Dendritic cell treated with granulocyte-macrophage colony-stimulating factor and Interleukin-4, amounts not matched to agents 40 ng/mL and 50 ng/mL, for 4 days (primary cell): ENCODE measurements at regions not wholly inside any gene's neighbourhood (a gene's known extent, or its start where the extent isn't known, plus 50 kb on each side); places are given as distances from the start of the nearest gene placed in this dataset.

Experiments used
- H3K27ac Mint-ChIP-seq: one replicate; pipeline ENCODE4 v1.8.0; 2022; ENCODE audit warnings: mild to moderate bottlenecking, mixed read lengths
- H3K27me3 Mint-ChIP-seq: one replicate; pipeline ENCODE4 v1.8.0; 2022; ENCODE audit warnings: mild to moderate bottlenecking, mixed read lengths
- H3K36me3 Mint-ChIP-seq: one replicate; pipeline ENCODE4 v1.8.0; 2022; ENCODE audit warnings: low read depth, mixed read lengths
- H3K4me1 Mint-ChIP-seq: one replicate; pipeline ENCODE4 v1.8.0; 2022; ENCODE audit warnings: low read depth, mixed read lengths
- H3K4me3 Mint-ChIP-seq: one replicate; pipeline ENCODE4 v1.8.0; 2022; ENCODE audit warnings: mild to moderate bottlenecking, moderate library complexity, mixed read lengths
- H3K9me3 Mint-ChIP-seq: one replicate; pipeline ENCODE4 v1.8.0; 2022; ENCODE audit warnings: mixed read lengths
- intact Hi-C: fragments of 100-400 bp; cut with micrococcal nuclease; formaldehyde crosslinking; loops from one replicate; pipeline ENCODE4 v1.15.0; 2022

DNA sequence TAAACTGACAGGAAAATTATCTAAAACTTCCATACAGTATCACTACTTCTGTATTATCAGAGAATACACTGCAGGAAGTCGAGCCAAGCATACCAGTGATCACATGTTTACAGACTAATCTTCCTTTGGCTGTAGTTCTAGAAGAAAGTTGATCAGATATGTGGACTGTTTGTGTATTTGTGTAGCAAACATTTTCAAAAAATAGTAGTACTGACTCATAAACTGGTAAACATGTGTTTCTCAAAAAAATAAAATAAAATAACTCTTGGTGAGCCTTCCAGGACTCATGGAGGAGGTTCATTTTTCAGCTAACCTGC lies 148.9 kb upstream of the SLC39A10 start:
- H3K27me3 Mint-ChIP-seq = no peaks in the 10 kb centered on the region
- intact Hi-C loops = no loop called here
- no peaks in the 10 kb centered on the region for H3K36me3 Mint-ChIP-seq
- H3K27ac Mint-ChIP-seq = no peak overlapping the region
- peaks cover 17% of the 10 kb centered on the region for H3K4me1 Mint-ChIP-seq
- H3K4me3 Mint-ChIP-seq = no peak overlapping the region
- peaks cover 9% of the 10 kb centered on the region for H3K9me3 Mint-ChIP-seq

DNA sequence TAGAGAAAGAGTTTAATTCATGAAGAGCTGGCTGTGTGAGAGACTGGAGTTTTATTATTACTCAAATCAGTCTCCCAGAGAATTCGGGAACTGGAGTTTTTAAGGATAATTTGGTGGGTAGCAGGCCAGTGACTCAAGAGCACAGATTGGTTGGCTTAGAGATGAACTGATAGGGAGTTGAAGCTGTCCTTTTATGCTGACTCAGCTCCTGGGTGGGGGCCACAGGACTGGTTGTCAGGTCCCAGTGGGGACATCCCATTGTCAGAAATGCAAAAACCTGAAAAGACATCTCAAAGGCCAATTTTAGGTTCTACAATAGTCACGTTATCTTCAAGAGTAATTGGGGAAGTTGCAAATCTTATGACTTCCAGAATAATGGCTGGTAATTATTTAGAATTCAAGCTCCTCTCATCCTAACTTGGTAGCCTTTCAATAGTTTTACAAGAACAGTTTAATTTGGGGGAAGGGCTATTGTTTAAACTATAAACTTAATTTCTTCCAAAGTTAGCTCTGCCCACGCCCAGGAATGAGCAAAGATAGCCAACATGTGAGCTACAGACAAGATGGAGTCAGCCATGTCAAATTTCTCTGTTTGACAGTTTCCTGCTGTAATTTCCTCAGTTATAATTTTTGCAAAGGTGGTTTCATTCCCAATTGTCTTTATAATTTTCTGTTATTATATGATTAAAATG lies 149.4 kb upstream of the SLC39A10 start:
- H3K4me1 Mint-ChIP-seq = peaks cover 17% of the 10 kb centered on the region
- intact Hi-C loops = no loop called here
- H3K36me3 Mint-ChIP-seq = no peaks in the 10 kb centered on the region
- peaks cover 9% of the 10 kb centered on the region for H3K9me3 Mint-ChIP-seq
- no peaks in the 10 kb centered on the region for H3K27me3 Mint-ChIP-seq
- no peak overlapping the region for H3K4me3 Mint-ChIP-seq
- H3K27ac Mint-ChIP-seq = no peak overlapping the region

DNA sequence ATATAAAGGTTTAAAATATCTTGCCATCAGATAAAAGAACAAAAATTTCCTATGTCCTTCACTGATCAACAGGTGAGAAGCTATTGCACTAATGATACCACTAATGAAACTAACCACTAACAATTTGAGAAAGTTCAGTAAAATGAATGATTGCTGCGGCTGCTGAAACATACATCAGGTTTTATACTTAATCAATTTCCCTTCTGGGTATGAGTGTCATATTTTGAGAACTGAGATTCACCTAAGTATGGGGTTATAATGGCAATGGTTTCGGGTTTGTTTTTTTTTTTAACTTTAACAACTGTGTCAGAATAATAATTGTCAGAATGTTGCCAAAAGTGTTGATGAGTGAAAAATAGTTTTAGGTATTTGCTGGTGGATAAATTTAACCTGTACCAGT lies 151.3 kb upstream of the SLC39A10 start:
- Mint-ChIP-seq H3K27me3 (no peaks in the 10 kb centered on the region), H3K4me1 (peaks cover 17% of the 10 kb centered on the region), H3K9me3 (peaks cover 9% of the 10 kb centered on the region), H3K36me3 (no peaks in the 10 kb centered on the region), H3K27ac (no peak overlapping the region), H3K4me3 (no peak overlapping the region)
- intact Hi-C loops = no loop called here

DNA sequence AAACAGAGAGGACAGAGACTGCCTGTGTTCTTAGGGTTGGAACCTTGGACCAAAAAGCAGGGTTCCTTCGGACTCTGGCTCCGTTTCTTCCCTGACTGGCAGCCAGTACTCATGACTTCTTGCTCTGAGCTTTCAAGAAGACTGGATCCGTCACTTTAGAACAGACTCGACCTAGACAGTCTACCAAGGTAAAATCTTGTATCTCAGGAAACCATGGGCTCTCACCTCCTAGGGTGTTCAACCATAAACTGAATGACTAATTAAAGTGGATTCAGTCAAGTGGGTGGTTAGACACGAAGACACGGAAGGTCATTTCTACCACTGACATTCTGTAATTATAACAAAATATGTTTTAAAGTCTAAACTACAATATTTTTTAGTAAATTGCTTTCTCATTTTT lies 153.8 kb upstream of the SLC39A10 start:
- Mint-ChIP-seq H3K4me3 (no peak overlapping the region), H3K27ac (no peak overlapping the region), H3K27me3 (no peaks in the 10 kb centered on the region), H3K36me3 (no peaks in the 10 kb centered on the region), H3K9me3 (peaks cover 9% of the 10 kb centered on the region), H3K4me1 (no peaks in the 10 kb centered on the region)
- intact Hi-C loops = no loop called here

DNA sequence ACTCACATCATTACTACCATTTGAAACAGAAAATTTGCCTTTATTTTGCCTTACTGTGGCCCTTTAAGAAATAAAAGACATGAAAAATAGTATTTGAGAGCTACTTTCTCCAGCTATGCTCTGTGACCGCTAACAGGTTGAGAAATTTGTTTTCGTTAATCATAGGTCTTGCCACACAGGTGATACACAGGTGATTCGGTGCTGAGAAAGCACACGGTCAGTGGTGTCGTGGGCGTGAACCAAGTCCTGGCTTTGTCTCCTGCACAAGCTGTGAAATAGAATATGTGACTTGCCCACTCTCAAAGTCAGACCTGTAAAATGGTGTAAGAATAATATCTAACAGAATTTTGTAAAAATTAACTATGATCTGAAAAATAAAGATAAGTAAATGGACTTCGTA lies 155.3 kb upstream of the SLC39A10 start:
- peaks cover 1% of the 10 kb centered on the region for H3K9me3 Mint-ChIP-seq
- H3K27ac Mint-ChIP-seq = no peak overlapping the region
- H3K4me3 Mint-ChIP-seq = no peak overlapping the region
- no peaks in the 10 kb centered on the region for H3K36me3 Mint-ChIP-seq
- intact Hi-C loops = no loop called here
- no peaks in the 10 kb centered on the region for H3K27me3 Mint-ChIP-seq
- no peaks in the 10 kb centered on the region for H3K4me1 Mint-ChIP-seq

DNA sequence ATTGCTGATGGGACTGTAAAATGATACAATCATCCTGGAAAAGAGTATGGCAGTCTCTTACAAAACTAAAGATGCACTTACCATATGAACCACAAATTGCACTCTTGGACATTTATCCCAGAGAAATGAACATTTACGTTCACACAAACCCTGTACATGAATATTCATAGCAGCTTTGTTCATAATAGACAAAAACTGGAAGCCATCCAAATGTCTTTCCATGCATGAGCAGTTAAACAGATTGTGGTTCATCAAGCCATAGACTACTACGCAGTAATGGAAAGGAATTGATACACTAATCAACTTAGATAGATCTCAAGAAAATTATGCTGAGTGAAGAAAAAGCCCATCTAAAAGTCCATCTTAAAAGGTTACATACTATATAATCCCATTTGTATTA lies 156.1 kb upstream of the SLC39A10 start:
- intact Hi-C loops = no loop called here
- no peaks in the 10 kb centered on the region for H3K27me3 Mint-ChIP-seq
- no peaks in the 10 kb centered on the region for H3K9me3 Mint-ChIP-seq
- H3K36me3 Mint-ChIP-seq = no peaks in the 10 kb centered on the region
- H3K27ac Mint-ChIP-seq = no peak overlapping the region
- H3K4me3 Mint-ChIP-seq = no peak overlapping the region
- no peaks in the 10 kb centered on the region for H3K4me1 Mint-ChIP-seq

DNA sequence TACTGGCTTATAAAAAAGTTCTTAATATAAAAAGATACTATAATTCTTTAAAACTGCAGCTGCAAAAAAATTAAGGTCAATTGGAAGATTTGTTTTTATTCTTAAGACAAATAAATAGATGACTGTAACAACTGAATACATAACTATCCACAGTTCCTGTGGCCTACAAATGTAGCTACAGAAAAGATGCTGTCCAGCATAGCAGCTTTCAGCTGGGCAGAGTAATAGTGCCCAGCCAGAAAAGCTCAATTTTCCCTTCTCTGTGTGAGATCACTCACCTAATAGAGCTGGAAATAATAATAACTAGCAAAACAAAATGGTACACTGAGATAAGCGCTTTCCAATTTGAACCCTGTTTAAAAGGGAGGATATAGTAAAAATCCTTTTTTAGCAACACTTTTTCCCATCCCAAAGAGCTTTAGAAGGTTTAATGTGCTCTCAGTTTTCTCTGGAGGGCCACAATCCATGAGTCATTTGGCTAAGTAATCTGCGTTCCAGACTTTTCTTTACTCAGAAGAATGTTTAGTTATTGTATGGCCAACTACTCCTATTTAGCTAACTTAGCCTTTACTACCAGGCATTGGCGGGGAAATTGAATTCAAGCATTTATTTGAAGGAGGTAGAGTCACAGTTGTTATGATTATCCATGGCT lies 158.1 kb upstream of the SLC39A10 start:
- intact Hi-C loops = loop anchor here (1.0 to 10.0 kb wide), 3 partner anchors 160 to 566 kb away; partner anchors contain the start of gene DNAH7
- no peak overlapping the region for H3K4me3 Mint-ChIP-seq
- H3K27ac Mint-ChIP-seq = no peak overlapping the region
- no peaks in the 10 kb centered on the region for H3K9me3 Mint-ChIP-seq
- no peaks in the 10 kb centered on the region for H3K4me1 Mint-ChIP-seq
- H3K27me3 Mint-ChIP-seq = no peaks in the 10 kb centered on the region
- no peaks in the 10 kb centered on the region for H3K36me3 Mint-ChIP-seq

DNA sequence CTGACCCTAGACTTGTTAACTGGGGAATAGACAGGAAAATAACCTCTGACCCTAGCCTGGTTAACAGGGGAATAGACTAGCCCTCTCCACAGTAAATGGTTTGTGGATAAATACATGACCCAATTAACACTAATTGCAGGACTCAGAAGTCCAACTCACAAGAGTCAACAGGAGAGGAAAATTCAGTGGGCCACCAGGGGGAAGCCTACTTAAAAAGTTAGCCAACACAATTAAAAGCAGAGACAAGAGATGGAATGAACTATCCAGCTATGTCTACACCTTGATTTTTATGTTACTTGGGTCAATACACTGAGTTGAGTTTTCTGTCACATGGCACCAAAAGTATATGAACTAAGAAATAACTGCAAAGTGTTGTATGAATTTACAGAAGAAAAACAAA lies 158.8 kb upstream of the SLC39A10 start:
- intact Hi-C loops = loop anchor here (1.0 to 10.0 kb wide), 3 partner anchors 161 to 567 kb away; partner anchors contain the start of gene DNAH7
- no peaks in the 10 kb centered on the region for H3K36me3 Mint-ChIP-seq

DNA sequence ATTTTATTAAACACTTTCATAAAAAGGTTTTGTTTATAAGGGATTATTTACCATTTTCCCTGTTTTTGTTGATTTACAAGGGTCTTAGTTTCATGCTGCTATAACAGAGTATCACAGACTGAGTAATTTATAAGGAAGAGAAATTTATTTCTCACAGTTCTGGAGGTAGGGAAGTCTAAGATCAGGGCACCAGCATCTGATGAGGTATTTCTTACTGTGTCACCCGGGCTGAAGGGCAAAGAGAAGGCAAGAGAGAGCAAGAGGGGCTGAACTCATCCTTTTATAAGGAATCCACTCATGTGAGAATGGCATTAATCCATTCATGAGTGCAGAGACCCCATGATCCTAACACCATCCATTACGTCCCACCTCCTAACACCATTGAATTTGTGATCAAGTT lies 160.0 kb upstream of the SLC39A10 start:
- no peaks in the 10 kb centered on the region for H3K4me1 Mint-ChIP-seq
- no peaks in the 10 kb centered on the region for H3K9me3 Mint-ChIP-seq
- no peaks in the 10 kb centered on the region for H3K36me3 Mint-ChIP-seq
- H3K4me3 Mint-ChIP-seq = no peak overlapping the region
- no peaks in the 10 kb centered on the region for H3K27me3 Mint-ChIP-seq
- no peak overlapping the region for H3K27ac Mint-ChIP-seq
- intact Hi-C loops = loop anchor here (10.0 kb wide), 1 partner anchor 568 kb away; the partner anchor contains the start of gene DNAH7

More for the DNA sequence above, 158.8 kb upstream of the SLC39A10 start:
- Mint-ChIP-seq H3K4me1 (no peaks in the 10 kb centered on the region), H3K27me3 (no peaks in the 10 kb centered on the region), H3K4me3 (no peak overlapping the region), H3K9me3 (no peaks in the 10 kb centered on the region), H3K27ac (no peak overlapping the region)

DNA sequence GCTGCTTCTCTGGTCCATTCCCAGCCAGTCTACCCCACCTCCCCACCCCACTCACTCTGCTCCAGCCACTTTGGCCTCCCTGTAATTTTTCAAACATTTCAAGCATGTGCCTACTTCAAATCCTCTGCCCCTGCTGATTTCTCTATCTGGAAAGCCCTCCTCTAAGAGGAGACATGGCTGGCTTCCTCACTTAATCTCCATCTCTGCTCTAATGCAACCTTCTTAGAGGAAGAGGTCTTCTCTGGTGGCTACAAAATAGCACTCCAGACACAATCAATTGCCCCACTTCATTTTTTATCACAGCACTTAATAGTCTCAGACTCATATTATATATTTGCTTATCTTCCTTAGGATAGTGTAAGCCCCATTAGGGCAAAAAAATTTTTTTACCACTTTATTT lies 161.1 kb upstream of the SLC39A10 start:
- no peaks in the 10 kb centered on the region for H3K9me3 Mint-ChIP-seq
- H3K27ac Mint-ChIP-seq = no peak overlapping the region
- no peak overlapping the region for H3K4me3 Mint-ChIP-seq
- H3K36me3 Mint-ChIP-seq = no peaks in the 10 kb centered on the region
- intact Hi-C loops = loop anchor here (10.0 kb wide), 1 partner anchor 569 kb away; the partner anchor contains the start of gene DNAH7
- H3K27me3 Mint-ChIP-seq = no peaks in the 10 kb centered on the region
- no peaks in the 10 kb centered on the region for H3K4me1 Mint-ChIP-seq

DNA sequence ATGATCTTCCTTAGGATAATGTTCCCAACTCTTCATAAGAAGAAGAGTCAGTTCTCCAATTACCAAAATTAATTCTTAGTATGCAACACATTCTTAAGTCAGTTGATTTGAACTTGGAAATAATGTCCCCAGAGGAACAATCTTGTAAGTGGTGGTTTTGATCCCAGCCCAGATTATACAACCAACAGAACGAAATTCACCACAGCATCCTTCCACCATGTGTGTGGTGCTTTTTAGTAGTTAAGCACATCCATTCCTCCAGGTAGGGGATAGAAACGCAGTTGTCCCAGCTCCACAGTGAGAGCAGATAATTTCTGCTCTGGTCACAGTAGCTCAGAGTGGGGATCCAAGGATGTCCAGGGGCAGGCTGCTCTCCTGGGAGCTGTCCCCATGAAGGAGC lies 161.7 kb upstream of the SLC39A10 start:
- intact Hi-C loops = loop anchor here (10.0 kb wide), 1 partner anchor 569 kb away; the partner anchor contains the start of gene DNAH7
- H3K9me3 Mint-ChIP-seq = no peaks in the 10 kb centered on the region
- H3K4me1 Mint-ChIP-seq = peaks cover 3% of the 10 kb centered on the region
- H3K27me3 Mint-ChIP-seq = no peaks in the 10 kb centered on the region
- H3K4me3 Mint-ChIP-seq = no peak overlapping the region
- H3K27ac Mint-ChIP-seq = no peak overlapping the region
- H3K36me3 Mint-ChIP-seq = no peaks in the 10 kb centered on the region

DNA sequence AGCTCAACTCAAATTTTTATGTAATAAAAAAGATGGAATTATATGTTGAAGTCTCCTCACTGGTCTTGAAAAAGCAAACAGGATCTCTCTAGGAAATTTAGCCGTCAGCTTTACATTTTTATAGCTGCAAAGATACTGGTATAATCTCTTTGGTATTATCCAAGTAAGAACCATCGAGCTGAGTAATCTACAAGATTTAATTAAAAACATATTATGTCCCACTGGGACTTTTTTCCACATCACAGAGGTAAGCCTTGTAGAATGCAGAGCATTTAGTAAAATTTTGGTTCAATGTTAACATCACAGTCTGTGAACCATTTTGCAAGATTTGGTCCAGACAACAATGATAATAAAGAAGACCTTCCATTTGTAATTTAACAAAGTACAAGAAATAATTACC lies 162.6 kb upstream of the SLC39A10 start:
- H3K27me3 Mint-ChIP-seq = no peaks in the 10 kb centered on the region
- no peaks in the 10 kb centered on the region for H3K9me3 Mint-ChIP-seq
- H3K27ac Mint-ChIP-seq = no peak overlapping the region
- peaks cover 8% of the 10 kb centered on the region for H3K4me1 Mint-ChIP-seq
- intact Hi-C loops = loop anchor here (10.0 kb wide), 1 partner anchor 570 kb away; the partner anchor contains the start of gene DNAH7
- H3K4me3 Mint-ChIP-seq = no peak overlapping the region
- H3K36me3 Mint-ChIP-seq = no peaks in the 10 kb centered on the region

DNA sequence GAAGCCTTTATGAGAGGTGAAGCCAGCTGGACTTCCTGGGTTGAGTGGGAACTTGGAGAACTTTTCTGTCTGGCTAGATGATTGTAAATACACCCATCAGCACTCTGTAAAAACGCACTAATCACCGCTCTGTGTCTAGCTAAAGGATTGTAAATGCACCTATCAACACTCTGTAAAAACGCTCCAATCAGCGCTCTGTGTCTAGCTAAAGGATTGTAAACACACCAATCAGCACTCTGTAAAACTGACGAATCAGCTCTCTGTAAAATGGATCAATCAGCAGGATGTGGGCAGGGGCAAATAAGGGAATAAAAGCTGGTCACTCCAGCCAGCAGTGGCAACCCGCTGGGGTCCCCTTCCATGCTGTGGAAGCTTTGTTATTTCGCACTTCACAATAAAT lies 163.6 kb upstream of the SLC39A10 start:
- peaks cover 8% of the 10 kb centered on the region for H3K4me1 Mint-ChIP-seq
- H3K36me3 Mint-ChIP-seq = no peaks in the 10 kb centered on the region
- intact Hi-C loops = loop anchor here (10.0 kb wide), 1 partner anchor 571 kb away; the partner anchor contains the start of gene DNAH7
- H3K27me3 Mint-ChIP-seq = no peaks in the 10 kb centered on the region
- no peak overlapping the region for H3K27ac Mint-ChIP-seq
- H3K9me3 Mint-ChIP-seq = no peaks in the 10 kb centered on the region
- no peak overlapping the region for H3K4me3 Mint-ChIP-seq

DNA sequence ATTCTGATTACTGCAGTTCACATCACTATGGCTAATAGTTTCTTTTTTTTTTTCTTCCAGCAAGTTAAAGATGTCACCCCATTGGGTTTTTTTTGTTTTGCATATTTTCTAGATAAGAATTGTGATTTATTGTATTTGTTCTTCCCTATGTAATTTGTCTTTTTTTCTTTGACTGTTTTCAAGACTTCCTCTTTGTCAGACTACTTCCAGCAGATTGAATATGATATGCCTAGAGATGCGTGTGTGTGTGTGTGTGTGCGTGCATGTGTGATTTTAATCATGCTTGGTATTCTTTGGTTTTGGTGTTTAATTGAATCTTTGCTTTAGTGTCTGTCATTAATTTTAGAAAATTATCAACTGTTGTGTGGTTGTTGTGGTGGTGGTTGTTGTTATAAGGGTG lies 166.7 kb upstream of the SLC39A10 start:
- peaks cover 16% of the 10 kb centered on the region for H3K4me1 Mint-ChIP-seq
- no peak overlapping the region for H3K4me3 Mint-ChIP-seq
- no peaks in the 10 kb centered on the region for H3K9me3 Mint-ChIP-seq
- intact Hi-C loops = loop anchor here (10.0 kb wide), 1 partner anchor 574 kb away; the partner anchor contains the start of gene DNAH7
- no peaks in the 10 kb centered on the region for H3K36me3 Mint-ChIP-seq
- H3K27ac Mint-ChIP-seq = no peak overlapping the region
- no peaks in the 10 kb centered on the region for H3K27me3 Mint-ChIP-seq
